GM12864 (cell line): ENCODE measurements at regions not wholly inside any gene's neighbourhood (a gene's known extent, or its start where the extent isn't known, plus 50 kb on each side); places are given as distances from the start of the nearest gene placed in this dataset.
"Not testable (repeated sequence)": the region's sequence is repeated elsewhere in the genome, so short reads cannot be mapped to it uniquely, and the experiment has no call there.

Experiments
- DNase-seq: peaks from one replicate; pipeline ENCODE4 v3.0.0-alpha.2; 2011; ENCODE audit warnings: low read depth
- H3K4me3 ChIP-seq: 2 replicates; pipeline ENCODE4 v1.5.1; 2011; ENCODE audit warnings: mild to moderate bottlenecking, low read depth, low read length, control low read depth
- TF ChIP-seq, protein P1 (sequence below): IDR thresholded peaks from 2 replicates; pipeline ENCODE4 v1.5.1; 2011; ENCODE audit warnings: low read depth, mild to moderate bottlenecking, moderate library complexity, low read length, control low read depth, inconsistent platforms; ENCODE audit errors: missing control alignments

DNA sequence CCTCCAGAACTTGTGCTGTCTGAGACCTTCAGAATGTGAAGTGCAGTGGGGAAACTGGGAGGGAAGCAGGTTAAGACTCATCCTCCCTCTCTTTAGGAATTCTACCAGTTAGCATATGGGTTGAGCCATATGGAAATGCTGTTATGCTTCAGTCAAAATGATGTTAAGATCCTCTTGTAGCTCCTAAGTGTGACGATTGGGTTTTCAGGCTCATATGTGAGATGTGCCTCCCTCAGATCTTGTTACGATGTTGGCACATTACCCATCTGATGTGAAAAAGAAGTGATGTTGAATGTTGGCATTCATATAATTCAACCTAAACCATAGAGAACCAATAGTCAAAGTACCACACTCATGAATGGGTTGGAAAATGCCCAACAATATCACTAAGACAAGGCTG is 67.8 kb upstream of the IPO5 start:
- TF ChIP-seq, protein P1, sequence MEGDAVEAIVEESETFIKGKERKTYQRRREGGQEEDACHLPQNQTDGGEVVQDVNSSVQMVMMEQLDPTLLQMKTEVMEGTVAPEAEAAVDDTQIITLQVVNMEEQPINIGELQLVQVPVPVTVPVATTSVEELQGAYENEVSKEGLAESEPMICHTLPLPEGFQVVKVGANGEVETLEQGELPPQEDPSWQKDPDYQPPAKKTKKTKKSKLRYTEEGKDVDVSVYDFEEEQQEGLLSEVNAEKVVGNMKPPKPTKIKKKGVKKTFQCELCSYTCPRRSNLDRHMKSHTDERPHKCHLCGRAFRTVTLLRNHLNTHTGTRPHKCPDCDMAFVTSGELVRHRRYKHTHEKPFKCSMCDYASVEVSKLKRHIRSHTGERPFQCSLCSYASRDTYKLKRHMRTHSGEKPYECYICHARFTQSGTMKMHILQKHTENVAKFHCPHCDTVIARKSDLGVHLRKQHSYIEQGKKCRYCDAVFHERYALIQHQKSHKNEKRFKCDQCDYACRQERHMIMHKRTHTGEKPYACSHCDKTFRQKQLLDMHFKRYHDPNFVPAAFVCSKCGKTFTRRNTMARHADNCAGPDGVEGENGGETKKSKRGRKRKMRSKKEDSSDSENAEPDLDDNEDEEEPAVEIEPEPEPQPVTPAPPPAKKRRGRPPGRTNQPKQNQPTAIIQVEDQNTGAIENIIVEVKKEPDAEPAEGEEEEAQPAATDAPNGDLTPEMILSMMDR = no peak
- H3K4me3 ChIP-seq = no peak overlapping the region
- DNase-seq = no peak

DNA sequence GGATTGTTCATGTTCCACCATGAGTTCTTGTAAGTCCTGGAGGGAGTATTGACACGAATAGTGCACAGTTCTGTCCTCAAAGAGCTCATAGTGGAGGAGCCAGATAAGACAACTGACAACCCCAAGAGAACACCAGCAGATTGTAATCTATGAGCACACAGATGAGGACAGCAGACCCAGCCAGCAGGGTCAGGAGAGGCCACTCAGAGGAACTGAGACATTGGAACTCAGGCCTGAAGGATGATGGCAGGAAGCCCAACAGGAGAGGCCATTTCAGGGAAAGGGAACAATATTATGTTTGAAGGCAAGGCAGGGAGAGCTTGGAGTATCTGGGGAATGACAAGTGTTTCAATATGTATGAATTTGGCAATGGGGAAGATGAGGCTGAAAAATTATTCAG is 63.7 kb upstream of the IPO5 start:
- no peak for DNase-seq
- TF ChIP-seq, protein P1 = no peak
- H3K4me3 ChIP-seq = no peak overlapping the region

DNA sequence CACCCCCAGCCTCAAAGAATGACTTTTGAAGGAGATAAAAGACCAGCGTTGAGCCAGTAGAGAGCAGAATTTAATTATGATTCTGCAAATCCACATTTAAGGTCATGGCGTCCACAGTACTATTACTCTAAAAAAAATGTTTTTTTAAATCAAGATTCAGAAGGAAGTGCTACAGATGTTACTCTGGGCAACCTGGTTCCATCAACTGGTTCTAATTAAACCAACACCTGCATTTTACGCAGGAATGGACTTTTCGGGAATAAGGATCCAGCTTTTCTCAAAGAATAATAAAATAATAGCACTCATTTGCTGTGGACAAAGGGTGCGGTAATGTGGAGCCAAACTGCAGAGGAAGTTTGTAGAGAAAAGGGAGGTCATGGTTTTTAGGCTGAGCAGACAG is 62.9 kb upstream of the IPO5 start:
- DNase-seq = no peak
- H3K4me3 ChIP-seq = no peak overlapping the region
- TF ChIP-seq, protein P1 = no peak

DNA sequence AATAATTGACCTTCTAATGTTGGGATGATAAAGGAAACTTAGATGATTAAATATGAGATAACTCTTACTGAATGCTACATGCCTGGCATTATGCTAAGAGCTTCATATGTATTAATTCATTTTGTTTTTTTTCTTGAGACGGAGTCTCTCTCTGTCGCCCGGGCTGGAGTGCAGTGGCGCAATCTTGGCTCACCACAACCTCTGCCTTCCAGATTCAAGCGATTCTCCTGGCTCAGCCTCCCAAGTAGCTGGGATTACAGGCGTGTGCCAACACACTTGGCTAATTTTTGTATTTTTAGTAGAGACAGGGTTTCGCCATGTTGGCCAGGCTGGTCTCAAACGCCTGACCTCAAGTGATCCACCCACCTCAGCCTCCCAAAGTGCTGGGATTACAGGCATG is 61.5 kb upstream of the IPO5 start:
- not testable (repeated sequence) for DNase-seq, H3K4me3 ChIP-seq

DNA sequence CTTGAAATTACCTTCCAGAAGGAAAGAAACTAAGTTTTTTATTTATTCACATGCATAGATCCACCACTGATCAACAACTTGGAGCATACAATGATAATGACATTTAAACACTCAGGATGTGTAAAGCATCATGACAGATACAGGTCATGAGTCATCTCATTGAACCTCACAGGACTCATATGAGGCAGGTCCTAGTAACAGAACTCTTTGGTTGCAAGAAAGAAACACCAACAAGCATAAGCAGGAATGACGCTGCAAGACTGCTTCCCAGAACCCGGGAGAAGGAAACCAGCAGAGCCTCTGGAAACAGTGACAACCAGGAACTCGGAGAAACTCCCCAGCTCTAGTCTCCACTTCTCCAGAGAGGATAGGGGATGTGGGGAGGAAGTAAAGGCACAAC is 60.8 kb upstream of the IPO5 start:
- TF ChIP-seq, protein P1 = no peak
- DNase-seq = no peak
- H3K4me3 ChIP-seq = no peak overlapping the region

DNA sequence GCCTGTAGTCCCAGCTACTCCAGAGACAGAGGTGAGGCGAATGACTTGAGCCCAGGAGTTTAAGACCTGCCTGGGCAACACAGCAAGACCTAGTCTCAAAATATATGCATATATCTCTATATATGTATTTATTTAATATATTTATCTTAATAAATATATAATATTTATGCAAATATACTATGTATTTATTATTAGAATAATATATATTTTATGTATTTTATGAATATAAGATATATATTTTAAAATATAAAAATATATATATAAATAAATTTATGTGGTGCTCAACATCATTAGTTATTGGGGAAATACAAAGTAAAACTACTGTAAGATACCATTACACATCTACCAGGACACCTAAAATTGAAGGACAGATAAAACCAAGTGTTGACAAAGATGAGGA is 58.1 kb upstream of the IPO5 start:
- H3K4me3 ChIP-seq = no peak overlapping the region
- no peak for DNase-seq
- TF ChIP-seq, protein P1 = no peak

DNA sequence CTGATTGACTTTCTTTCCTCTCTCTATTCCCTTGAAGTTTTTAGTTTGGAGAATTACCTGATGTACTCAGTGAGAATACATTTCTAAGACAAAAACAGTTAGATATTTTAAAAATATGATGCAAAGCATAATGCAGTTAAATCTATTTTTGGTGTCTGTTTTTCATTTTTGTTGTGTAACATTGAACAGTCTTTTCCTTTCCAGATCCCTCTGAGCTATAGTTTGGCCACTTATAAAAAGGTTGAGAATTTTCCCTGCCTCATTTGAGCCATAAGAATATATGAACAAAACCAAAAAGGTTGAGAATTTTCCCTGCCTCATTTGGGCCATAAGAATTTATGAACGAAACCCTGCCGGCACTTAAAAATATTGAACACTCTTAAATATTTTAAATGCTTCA is 57.0 kb upstream of the IPO5 start:
- DNase-seq = no peak
- no peak overlapping the region for H3K4me3 ChIP-seq
- TF ChIP-seq, protein P1 = no peak

DNA sequence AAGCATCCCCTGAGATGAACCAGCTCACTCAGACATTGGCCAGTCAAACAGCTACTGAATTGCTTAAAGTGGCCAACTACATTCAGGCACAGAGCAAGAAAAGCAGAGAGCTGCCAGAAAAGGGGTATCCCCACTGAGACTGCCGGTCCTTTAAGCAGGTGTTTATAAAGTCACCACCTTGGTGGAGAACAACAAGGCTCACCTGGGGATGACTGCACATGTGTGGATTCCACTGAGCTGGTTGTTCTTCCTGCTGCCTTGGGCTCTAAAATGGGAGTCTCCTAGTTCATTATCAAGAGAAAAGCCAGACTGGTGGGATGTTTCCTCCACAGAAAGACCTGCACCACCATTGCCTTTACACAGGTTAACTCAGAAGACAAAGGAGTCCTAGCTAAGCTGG is 51.8 kb upstream of the IPO5 start:
- H3K4me3 ChIP-seq = no peak overlapping the region
- DNase-seq = no peak
- TF ChIP-seq, protein P1 = no peak
